ENCODE measurements at regions not wholly inside any gene's neighbourhood (a gene's known extent, or its start where the extent isn't known, plus 50 kb on each side); places are given as distances from the start of the nearest gene placed in this dataset.

DNA sequence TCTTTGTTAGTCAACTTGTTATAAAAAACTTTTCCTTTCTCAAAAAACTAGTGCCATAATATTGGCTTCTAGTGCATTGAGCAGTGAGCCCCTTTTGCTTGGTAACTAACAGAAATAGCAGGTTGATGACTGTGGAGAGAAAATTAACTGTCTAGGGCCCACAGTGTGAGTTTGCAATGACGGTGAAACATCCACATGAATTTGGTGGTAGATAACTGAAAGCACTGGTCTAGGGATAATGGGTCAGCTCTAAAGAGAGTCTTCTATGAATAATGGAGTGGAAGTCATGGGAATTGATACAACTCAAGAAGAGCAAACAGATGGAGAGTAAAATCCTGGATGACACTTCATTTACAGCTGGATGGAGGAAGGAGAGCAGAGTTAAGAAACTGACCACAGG lies 245.4 kb downstream of the METTL4 start:
- Mint-ChIP-seq H3K27me3 (ENCODE audit: low read depth) (no peaks in the 10 kb centered on the region), H3K4me3 (no peak overlapping the region), H3K9me3 (peaks cover 11% of the 10 kb centered on the region; the same call in 1 of the 2 replicates), H3K36me3 (no peaks in the 10 kb centered on the region), H3K4me1 (peaks cover 4% of the 10 kb centered on the region; the same call in 1 of the 2 replicates), H3K27ac (no peak overlapping the region)
- ATAC-seq, result no peak
- no peak for TF ChIP-seq CREB1 (CRISPR knock-in tag; IDR thresholded peaks at IDR 0.05)
- no peak for TF ChIP-seq NFE2L1 (CRISPR knock-in tag; IDR thresholded peaks at IDR 0.05)
- TF ChIP-seq ELF4 (CRISPR knock-in tag; IDR thresholded peaks at IDR 0.05; ENCODE audit: low read depth), result no peak
- no peak for TF ChIP-seq ZNF121 (CRISPR knock-in tag; IDR thresholded peaks at IDR 0.05)
- TF ChIP-seq JUN (CRISPR knock-in tag; IDR thresholded peaks at IDR 0.05), result no peak
- no peak for TF ChIP-seq ZNF396 (CRISPR knock-in tag; IDR thresholded peaks at IDR 0.05; ENCODE audit: borderline replicate concordance)
- TF ChIP-seq, protein P1, sequence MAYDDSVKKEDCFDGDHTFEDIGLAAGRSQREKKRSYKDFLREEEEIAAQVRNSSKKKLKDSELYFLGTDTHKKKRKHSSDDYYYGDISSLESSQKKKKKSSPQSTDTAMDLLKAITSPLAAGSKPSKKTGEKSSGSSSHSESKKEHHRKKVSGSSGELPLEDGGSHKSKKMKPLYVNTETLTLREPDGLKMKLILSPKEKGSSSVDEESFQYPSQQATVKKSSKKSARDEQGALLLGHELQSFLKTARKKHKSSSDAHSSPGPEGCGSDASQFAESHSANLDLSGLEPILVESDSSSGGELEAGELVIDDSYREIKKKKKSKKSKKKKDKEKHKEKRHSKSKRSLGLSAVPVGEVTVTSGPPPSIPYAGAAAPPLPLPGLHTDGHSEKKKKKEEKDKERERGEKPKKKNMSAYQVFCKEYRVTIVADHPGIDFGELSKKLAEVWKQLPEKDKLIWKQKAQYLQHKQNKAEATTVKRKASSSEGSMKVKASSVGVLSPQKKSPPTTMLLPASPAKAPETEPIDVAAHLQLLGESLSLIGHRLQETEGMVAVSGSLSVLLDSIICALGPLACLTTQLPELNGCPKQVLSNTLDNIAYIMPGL (CRISPR knock-in tag; IDR thresholded peaks at IDR 0.05), result no peak
- no peak for TF ChIP-seq EMX1 (CRISPR knock-in tag; IDR thresholded peaks at IDR 0.05)
- no peak for TF ChIP-seq FOXP1 (CRISPR knock-in tag; IDR thresholded peaks at IDR 0.05; ENCODE audit: borderline replicate concordance)
- TF ChIP-seq ZNF232 (CRISPR knock-in tag; IDR thresholded peaks at IDR 0.05), result no peak
- no peak for TF ChIP-seq ZNF317 (CRISPR knock-in tag; IDR thresholded peaks at IDR 0.05; ENCODE audit: borderline replicate concordance, low read depth)
- TF ChIP-seq, protein P2, sequence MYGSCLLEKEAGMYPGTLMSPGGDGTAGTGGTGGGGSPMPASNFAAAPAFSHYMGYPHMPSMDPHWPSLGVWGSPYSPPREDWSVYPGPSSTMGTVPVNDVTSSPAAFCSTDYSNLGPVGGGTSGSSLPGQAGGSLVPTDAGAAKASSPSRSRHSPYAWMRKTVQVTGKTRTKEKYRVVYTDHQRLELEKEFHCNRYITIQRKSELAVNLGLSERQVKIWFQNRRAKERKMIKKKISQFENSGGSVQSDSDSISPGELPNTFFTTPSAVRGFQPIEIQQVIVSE (CRISPR knock-in tag; IDR thresholded peaks at IDR 0.05; ENCODE audit: borderline replicate concordance), result no peak
- TF ChIP-seq NFATC4 (CRISPR knock-in tag; IDR thresholded peaks at IDR 0.05), result no peak
- TF ChIP-seq, protein P3, sequence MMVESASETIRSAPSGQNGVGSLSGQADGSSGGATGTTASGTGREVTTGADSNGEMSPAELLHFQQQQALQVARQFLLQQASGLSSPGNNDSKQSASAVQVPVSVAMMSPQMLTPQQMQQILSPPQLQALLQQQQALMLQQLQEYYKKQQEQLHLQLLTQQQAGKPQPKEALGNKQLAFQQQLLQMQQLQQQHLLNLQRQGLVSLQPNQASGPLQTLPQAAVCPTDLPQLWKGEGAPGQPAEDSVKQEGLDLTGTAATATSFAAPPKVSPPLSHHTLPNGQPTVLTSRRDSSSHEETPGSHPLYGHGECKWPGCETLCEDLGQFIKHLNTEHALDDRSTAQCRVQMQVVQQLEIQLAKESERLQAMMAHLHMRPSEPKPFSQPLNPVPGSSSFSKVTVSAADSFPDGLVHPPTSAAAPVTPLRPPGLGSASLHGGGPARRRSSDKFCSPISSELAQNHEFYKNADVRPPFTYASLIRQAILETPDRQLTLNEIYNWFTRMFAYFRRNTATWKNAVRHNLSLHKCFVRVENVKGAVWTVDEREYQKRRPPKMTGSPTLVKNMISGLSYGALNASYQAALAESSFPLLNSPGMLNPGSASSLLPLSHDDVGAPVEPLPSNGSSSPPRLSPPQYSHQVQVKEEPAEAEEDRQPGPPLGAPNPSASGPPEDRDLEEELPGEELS (CRISPR knock-in tag; IDR thresholded peaks at IDR 0.05), result no peak
- TF ChIP-seq, protein P4, sequence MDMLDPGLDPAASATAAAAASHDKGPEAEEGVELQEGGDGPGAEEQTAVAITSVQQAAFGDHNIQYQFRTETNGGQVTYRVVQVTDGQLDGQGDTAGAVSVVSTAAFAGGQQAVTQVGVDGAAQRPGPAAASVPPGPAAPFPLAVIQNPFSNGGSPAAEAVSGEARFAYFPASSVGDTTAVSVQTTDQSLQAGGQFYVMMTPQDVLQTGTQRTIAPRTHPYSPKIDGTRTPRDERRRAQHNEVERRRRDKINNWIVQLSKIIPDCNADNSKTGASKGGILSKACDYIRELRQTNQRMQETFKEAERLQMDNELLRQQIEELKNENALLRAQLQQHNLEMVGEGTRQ (CRISPR knock-in tag; IDR thresholded peaks at IDR 0.05), result no peak
- TF ChIP-seq, protein P5, sequence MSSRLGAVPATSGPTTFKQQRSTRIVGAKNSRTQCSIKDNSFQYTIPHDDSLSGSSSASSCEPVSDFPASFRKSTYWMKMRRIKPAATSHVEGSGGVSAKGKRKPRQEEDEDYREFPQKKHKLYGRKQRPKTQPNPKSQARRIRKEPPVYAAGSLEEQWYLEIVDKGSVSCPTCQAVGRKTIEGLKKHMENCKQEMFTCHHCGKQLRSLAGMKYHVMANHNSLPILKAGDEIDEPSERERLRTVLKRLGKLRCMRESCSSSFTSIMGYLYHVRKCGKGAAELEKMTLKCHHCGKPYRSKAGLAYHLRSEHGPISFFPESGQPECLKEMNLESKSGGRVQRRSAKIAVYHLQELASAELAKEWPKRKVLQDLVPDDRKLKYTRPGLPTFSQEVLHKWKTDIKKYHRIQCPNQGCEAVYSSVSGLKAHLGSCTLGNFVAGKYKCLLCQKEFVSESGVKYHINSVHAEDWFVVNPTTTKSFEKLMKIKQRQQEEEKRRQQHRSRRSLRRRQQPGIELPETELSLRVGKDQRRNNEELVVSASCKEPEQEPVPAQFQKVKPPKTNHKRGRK (CRISPR knock-in tag; IDR thresholded peaks at IDR 0.05; ENCODE audit: borderline replicate concordance), result no peak
- TF ChIP-seq GRHL2 (CRISPR knock-in tag; IDR thresholded peaks at IDR 0.05; ENCODE audit: insufficient replicate concordance, severe bottlenecking), result no peak
- no peak for TF ChIP-seq KAT7 (CRISPR knock-in tag; IDR thresholded peaks at IDR 0.05; ENCODE audit: borderline replicate concordance)
- no peak for TF ChIP-seq SP1 (CRISPR knock-in tag; conservative IDR thresholded peaks at IDR 0.05)
- POLR2A ChIA-PET, result no interaction called here
- no peak for DNase-seq (ENCODE audit: low spot score)
- CTCF ChIA-PET, result interaction anchor here (1.3 kb wide), 1 partner anchor 216 kb away, joined by 3 read pairs; no protein-coding TSS in a partner anchor

DNA sequence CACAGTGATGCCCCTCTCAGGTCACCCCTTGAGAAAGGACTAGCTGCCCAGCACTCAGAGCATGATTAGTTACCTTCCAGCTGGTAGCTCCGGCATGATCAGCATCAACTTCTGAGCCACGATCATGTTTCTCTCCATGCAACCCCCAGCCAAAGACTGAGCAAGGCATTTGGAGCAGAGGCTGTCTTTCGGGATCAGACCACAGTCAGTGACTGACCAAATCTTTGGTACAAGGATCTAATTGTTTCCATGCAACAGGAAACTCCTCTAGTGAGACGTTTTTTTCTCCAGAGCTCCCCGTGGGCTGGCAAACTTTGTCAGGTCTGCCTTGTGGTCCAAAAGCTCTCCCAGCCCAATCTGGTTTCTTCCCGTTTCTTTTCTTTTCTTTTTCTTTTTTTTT lies 244.3 kb downstream of the METTL4 start:
- TF ChIP-seq, protein P6, sequence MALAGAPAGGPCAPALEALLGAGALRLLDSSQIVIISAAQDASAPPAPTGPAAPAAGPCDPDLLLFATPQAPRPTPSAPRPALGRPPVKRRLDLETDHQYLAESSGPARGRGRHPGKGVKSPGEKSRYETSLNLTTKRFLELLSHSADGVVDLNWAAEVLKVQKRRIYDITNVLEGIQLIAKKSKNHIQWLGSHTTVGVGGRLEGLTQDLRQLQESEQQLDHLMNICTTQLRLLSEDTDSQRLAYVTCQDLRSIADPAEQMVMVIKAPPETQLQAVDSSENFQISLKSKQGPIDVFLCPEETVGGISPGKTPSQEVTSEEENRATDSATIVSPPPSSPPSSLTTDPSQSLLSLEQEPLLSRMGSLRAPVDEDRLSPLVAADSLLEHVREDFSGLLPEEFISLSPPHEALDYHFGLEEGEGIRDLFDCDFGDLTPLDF (CRISPR knock-in tag; IDR thresholded peaks at IDR 0.05), result no peak
- TF ChIP-seq ZNF232 (CRISPR knock-in tag; IDR thresholded peaks at IDR 0.05) (no peak), ETV6 (CRISPR knock-in tag; IDR thresholded peaks at IDR 0.05) (no peak), TEAD1 (CRISPR knock-in tag; IDR thresholded peaks at IDR 0.05) (no peak), FOXK1 (CRISPR knock-in tag; IDR thresholded peaks at IDR 0.05) (no peak)
- TF ChIP-seq, protein P7, sequence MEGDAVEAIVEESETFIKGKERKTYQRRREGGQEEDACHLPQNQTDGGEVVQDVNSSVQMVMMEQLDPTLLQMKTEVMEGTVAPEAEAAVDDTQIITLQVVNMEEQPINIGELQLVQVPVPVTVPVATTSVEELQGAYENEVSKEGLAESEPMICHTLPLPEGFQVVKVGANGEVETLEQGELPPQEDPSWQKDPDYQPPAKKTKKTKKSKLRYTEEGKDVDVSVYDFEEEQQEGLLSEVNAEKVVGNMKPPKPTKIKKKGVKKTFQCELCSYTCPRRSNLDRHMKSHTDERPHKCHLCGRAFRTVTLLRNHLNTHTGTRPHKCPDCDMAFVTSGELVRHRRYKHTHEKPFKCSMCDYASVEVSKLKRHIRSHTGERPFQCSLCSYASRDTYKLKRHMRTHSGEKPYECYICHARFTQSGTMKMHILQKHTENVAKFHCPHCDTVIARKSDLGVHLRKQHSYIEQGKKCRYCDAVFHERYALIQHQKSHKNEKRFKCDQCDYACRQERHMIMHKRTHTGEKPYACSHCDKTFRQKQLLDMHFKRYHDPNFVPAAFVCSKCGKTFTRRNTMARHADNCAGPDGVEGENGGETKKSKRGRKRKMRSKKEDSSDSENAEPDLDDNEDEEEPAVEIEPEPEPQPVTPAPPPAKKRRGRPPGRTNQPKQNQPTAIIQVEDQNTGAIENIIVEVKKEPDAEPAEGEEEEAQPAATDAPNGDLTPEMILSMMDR (IDR thresholded peaks at IDR 0.05), result no peak
- Mint-ChIP-seq H3K4me3 (no peak overlapping the region), H3K27me3 (ENCODE audit: low read depth) (no peaks in the 10 kb centered on the region), H3K27ac (no peak overlapping the region), H3K36me3 (no peaks in the 10 kb centered on the region), H3K4me1 (peaks cover 4% of the 10 kb centered on the region; the same call in 1 of the 2 replicates), H3K9me3 (peaks cover 7% of the 10 kb centered on the region; the same call in 1 of the 2 replicates)
- ATAC-seq, result no peak
- CTCF ChIA-PET, result interaction anchor here (1.3 to 1.4 kb wide), 2 partner anchors 214 to 215 kb away, joined by 3 to 4 read pairs; no protein-coding TSS in a partner anchor
- DNase-seq (ENCODE audit: low spot score), result no peak
- POLR2A ChIA-PET, result no interaction called here

Data from WTC11 (cell line).